ENCODE measurements at regions not wholly inside any gene's neighbourhood (a gene's known extent, or its start where the extent isn't known, plus 50 kb on each side); places are given as distances from the start of the nearest gene placed in this dataset.

- TF ChIP-seq ZNF777 (tag by site-specific recombination; IDR thresholded peaks at IDR 0.05; ENCODE audit: borderline replicate concordance): no peak
- no peak for TF ChIP-seq CTCF (tag by site-specific recombination; IDR thresholded peaks at IDR 0.05)
- no peak for TF ChIP-seq ZNF398 (tag by site-specific recombination; IDR thresholded peaks at IDR 0.05)
- TF ChIP-seq ZNF830 (tag by site-specific recombination; IDR thresholded peaks at IDR 0.05; ENCODE audit: low read depth): no peak
- TF ChIP-seq TCF7L2 (IDR thresholded peaks at IDR 0.05; ENCODE audit: borderline replicate concordance, low read depth, low read length): no peak
Measured at GRCh38 chr6:14606353-14606752, 488.8 kb downstream of the CD83 start.
